CD4-positive, CD25-positive, alpha-beta regulatory T cell (primary cell): ENCODE measurements at regions not wholly inside any gene's neighbourhood (a gene's known extent, or its start where the extent isn't known, plus 50 kb on each side); places are given as distances from the start of the nearest gene placed in this dataset.

Experiments used
- ATAC-seq, 2 donors: fragments of 150-1000 bp; cut with Tn5 transposase; one replicate each; pipeline ENCODE4 v1.10.0; 2021; ENCODE audit warnings: low read depth in 2 of 2, moderate number of reproducible peaks in 2 of 2, moderate library complexity in 1 of 2
- DNase-seq, 3 donors: peaks; one replicate each; pipeline versions ENCODE4 v3.0.0 to v3.0.0-alpha.2; 2012 to 2022; ENCODE audit warnings: mixed read lengths in 1 of 3
- H3K27ac ChIP-seq: one replicate; pipeline ENCODE4 v1.7.0; 2013; ENCODE audit warnings: mild to moderate bottlenecking, low read length; ENCODE audit not compliant: insufficient read depth, poor library complexity, severe bottlenecking
- H3K27me3 ChIP-seq: one replicate; pipeline ENCODE4 v1.7.0; 2013; ENCODE audit warnings: low read length; ENCODE audit not compliant: control insufficient read depth, insufficient read depth
- H3K36me3 ChIP-seq: one replicate; pipeline ENCODE4 v1.7.0; 2013; ENCODE audit warnings: mild to moderate bottlenecking, low read length, moderate library complexity; ENCODE audit not compliant: control insufficient read depth, insufficient read depth
- H3K4me1 ChIP-seq: 2 replicates; pipeline ENCODE4 v1.7.0; 2013; ENCODE audit warnings: mild to moderate bottlenecking, low read length; ENCODE audit not compliant: insufficient read depth, control insufficient read depth, poor library complexity, severe bottlenecking
- H3K4me3 ChIP-seq: one replicate; pipeline ENCODE4 v1.7.0; 2013; ENCODE audit warnings: low read depth, mild to moderate bottlenecking, low read length, moderate library complexity
- H3K9me3 ChIP-seq, 2 experiments: 1 replicate in 1 of 2; 2 replicates in 1 of 2; pipeline ENCODE4 v1.7.0; 2013; ENCODE audit warnings: low read length in 2 of 2, mild to moderate bottlenecking in 1 of 2, moderate library complexity in 1 of 2; ENCODE audit not compliant: control insufficient read depth in 2 of 2
- H3K27ac Mint-ChIP-seq, 3 donors: one replicate each; pipeline ENCODE4 v1.8.0; 2020 to 2022; ENCODE audit warnings: mild to moderate bottlenecking in 3 of 3, mixed read lengths in 3 of 3, moderate library complexity in 2 of 3
- H3K27me3 Mint-ChIP-seq: one replicate; pipeline ENCODE4 v1.8.0; 2022; ENCODE audit warnings: mild to moderate bottlenecking, mixed read lengths
- H3K36me3 Mint-ChIP-seq: one replicate; pipeline ENCODE4 v1.8.0; 2020; ENCODE audit warnings: mixed read lengths
- H3K4me1 Mint-ChIP-seq, 4 donors: one replicate each; pipeline ENCODE4 v1.8.0; 2020 to 2022; ENCODE audit warnings: mixed read lengths in 4 of 4, mild to moderate bottlenecking in 1 of 4
- H3K4me3 Mint-ChIP-seq, 4 donors: one replicate each; pipeline ENCODE4 v1.8.0; 2020 to 2022; ENCODE audit warnings: mild to moderate bottlenecking in 4 of 4, mixed read lengths in 4 of 4, moderate library complexity in 3 of 4
- H3K9me3 Mint-ChIP-seq, 7 donors: one replicate each; pipeline ENCODE4 v1.8.0; 2020 to 2022; ENCODE audit warnings: mixed read lengths in 7 of 7, mild to moderate bottlenecking in 3 of 7, moderate library complexity in 2 of 7

GRCh38 chr6:55992546-55992945, 117.2 kb upstream of the BMP5 start:
- peaks cover 2 to 22% (median 8%) of the 10 kb centered on the region in 7 donors for H3K9me3 Mint-ChIP-seq
- DNase-seq (no peak), ATAC-seq (no peak)
- H3K27me3 Mint-ChIP-seq = no peaks in the 10 kb centered on the region
- Histone ChIP-seq H3K36me3 (no peaks in the 10 kb centered on the region), H3K9me3 (peaks cover 0 to 11% of the 10 kb centered on the region in 2 experiments), H3K27ac (no peak overlapping the region), H3K27me3 (no peaks in the 10 kb centered on the region), H3K4me3 (no peak overlapping the region), H3K4me1 (no peaks in the 10 kb centered on the region)
- H3K27ac Mint-ChIP-seq = no peak overlapping the region
- no peaks in the 10 kb centered on the region for H3K4me1 Mint-ChIP-seq
- H3K4me3 Mint-ChIP-seq = no peak overlapping the region
- no peaks in the 10 kb centered on the region for H3K36me3 Mint-ChIP-seq

DNA sequence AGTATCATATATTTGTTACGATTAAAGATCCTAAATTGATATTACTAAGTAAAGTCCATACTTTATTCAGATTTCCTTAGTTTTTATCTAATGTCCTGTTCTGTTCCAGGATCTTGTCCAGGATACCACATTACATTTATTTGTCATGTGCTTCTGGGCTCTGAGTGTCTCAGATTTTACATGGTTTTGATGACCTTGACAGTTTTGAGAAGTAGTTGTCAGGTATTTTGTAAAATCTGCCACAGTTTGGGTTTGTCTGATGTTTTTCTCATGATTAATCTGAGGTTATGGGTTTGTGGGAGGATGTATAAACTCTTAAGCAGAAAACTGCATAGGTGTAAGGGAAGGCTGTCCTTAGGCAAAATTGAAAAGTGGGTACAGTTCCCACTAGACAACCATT, 109.9 kb upstream of the BMP5 start:
- Mint-ChIP-seq H3K36me3 (no peaks in the 10 kb centered on the region), H3K9me3 (peaks cover 2 to 26% (median 4%) of the 10 kb centered on the region in 7 donors), H3K4me1 (no peaks in the 10 kb centered on the region), H3K4me3 (no peak overlapping the region), H3K27ac (no peak overlapping the region), H3K27me3 (no peaks in the 10 kb centered on the region)
- H3K27ac ChIP-seq = no peak overlapping the region
- H3K9me3 ChIP-seq = no peaks in the 10 kb centered on the region
- ATAC-seq (no peak), DNase-seq (no peak)
- no peaks in the 10 kb centered on the region for H3K27me3 ChIP-seq
- no peak overlapping the region for H3K4me3 ChIP-seq
- no peaks in the 10 kb centered on the region for H3K4me1 ChIP-seq
- no peaks in the 10 kb centered on the region for H3K36me3 ChIP-seq

GRCh38 chr6:55983861-55984260, 108.5 kb upstream of the BMP5 start:
- Mint-ChIP-seq H3K9me3 (peaks cover 0 to 26% (median 4%) of the 10 kb centered on the region in 7 donors), H3K36me3 (no peaks in the 10 kb centered on the region), H3K27ac (no peak overlapping the region), H3K4me1 (no peaks in the 10 kb centered on the region), H3K4me3 (no peak overlapping the region), H3K27me3 (no peaks in the 10 kb centered on the region)
- Histone ChIP-seq H3K27me3 (no peaks in the 10 kb centered on the region), H3K27ac (no peak overlapping the region), H3K4me3 (no peak overlapping the region), H3K36me3 (no peaks in the 10 kb centered on the region), H3K9me3 (no peaks in the 10 kb centered on the region), H3K4me1 (no peaks in the 10 kb centered on the region)
- no peak for DNase-seq
- ATAC-seq = no peak

GRCh38 chr6:55981660-55982059, 106.3 kb upstream of the BMP5 start:
- Mint-ChIP-seq H3K9me3 (peaks cover 0 to 14% (median 4%) of the 10 kb centered on the region in 7 donors), H3K27me3 (no peaks in the 10 kb centered on the region), H3K27ac (no peak overlapping the region), H3K4me3 (no peak overlapping the region), H3K4me1 (no peaks in the 10 kb centered on the region), H3K36me3 (no peaks in the 10 kb centered on the region)
- no peaks in the 10 kb centered on the region for H3K27me3 ChIP-seq
- no peaks in the 10 kb centered on the region for H3K9me3 ChIP-seq
- H3K27ac ChIP-seq = no peak overlapping the region
- no peak overlapping the region for H3K4me3 ChIP-seq
- ATAC-seq = no peak
- DNase-seq = no peak
- no peaks in the 10 kb centered on the region for H3K4me1 ChIP-seq
- H3K36me3 ChIP-seq = no peaks in the 10 kb centered on the region

- Histone ChIP-seq H3K4me1 (no peaks in the 10 kb centered on the region), H3K4me3 (no peak overlapping the region), H3K9me3 (no peaks in the 10 kb centered on the region), H3K36me3 (no peaks in the 10 kb centered on the region), H3K27me3 (no peaks in the 10 kb centered on the region), H3K27ac (no peak overlapping the region)
- no peaks in the 10 kb centered on the region for H3K36me3 Mint-ChIP-seq
- H3K4me1 Mint-ChIP-seq = no peaks in the 10 kb centered on the region
- no peak overlapping the region for H3K4me3 Mint-ChIP-seq
- H3K27ac Mint-ChIP-seq = no peak overlapping the region
- H3K27me3 Mint-ChIP-seq = no peaks in the 10 kb centered on the region
- DNase-seq = no peak
- peaks cover 0 to 11% (median 1%) of the 10 kb centered on the region in 7 donors for H3K9me3 Mint-ChIP-seq
- ATAC-seq = no peak
Measured at GRCh38 chr6:55980627-55981211, 105.3 kb upstream of the BMP5 start.

GRCh38 chr6:55979526-55979925, 104.1 kb upstream of the BMP5 start:
- Mint-ChIP-seq H3K27me3 (no peaks in the 10 kb centered on the region), H3K4me1 (no peaks in the 10 kb centered on the region), H3K4me3 (no peak overlapping the region), H3K27ac (no peak overlapping the region), H3K9me3 (peaks cover 0 to 6% (median 0%) of the 10 kb centered on the region in 7 donors), H3K36me3 (no peaks in the 10 kb centered on the region)
- H3K36me3 ChIP-seq = no peaks in the 10 kb centered on the region
- H3K9me3 ChIP-seq = no peaks in the 10 kb centered on the region
- DNase-seq (no peak), ATAC-seq (no peak)
- H3K27ac ChIP-seq = no peak overlapping the region
- H3K4me3 ChIP-seq = no peak overlapping the region
- no peaks in the 10 kb centered on the region for H3K4me1 ChIP-seq
- H3K27me3 ChIP-seq = no peaks in the 10 kb centered on the region

DNA sequence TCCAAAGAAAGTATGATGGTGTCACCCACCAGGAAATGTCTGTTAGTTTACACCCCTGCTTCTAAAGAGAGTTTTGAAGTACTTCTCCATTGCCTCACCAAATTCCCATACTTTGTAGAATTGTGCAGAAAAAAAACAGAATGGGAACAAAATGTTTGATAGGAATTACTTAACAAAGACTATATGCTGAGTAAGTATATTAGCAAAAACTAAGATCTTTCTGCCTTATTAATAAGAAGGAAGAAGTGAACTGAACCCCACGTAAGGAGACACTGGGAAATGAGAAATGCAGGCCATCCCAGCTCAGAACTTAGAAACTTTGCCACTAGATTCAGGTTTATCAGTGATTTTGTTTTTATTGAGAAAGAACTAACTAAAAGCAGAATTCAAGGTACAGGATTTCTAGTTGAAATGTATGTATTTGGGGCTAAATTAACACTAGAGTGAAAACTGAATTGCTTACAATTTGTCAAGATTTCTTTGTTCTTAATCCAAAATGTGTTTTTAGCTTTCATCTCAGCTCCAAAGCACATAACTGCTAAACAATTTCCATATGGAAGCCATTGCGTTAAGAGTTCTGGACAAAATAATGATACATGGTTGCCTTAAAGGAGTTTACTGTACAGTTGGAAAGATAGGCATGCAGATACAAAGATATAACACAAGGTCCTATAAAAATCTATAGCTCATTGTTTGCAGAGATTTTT, 102.7 kb upstream of the BMP5 start:
- no peaks in the 10 kb centered on the region for H3K36me3 Mint-ChIP-seq
- H3K27ac ChIP-seq = no peak overlapping the region
- H3K27me3 Mint-ChIP-seq = no peaks in the 10 kb centered on the region
- no peak overlapping the region for H3K27ac Mint-ChIP-seq
- no peaks in the 10 kb centered on the region for H3K9me3 ChIP-seq
- no peak for ATAC-seq
- H3K9me3 Mint-ChIP-seq = no peaks in the 10 kb centered on the region
- H3K4me3 Mint-ChIP-seq = no peak overlapping the region
- H3K36me3 ChIP-seq = no peaks in the 10 kb centered on the region
- no peaks in the 10 kb centered on the region for H3K4me1 Mint-ChIP-seq
- H3K4me1 ChIP-seq = no peaks in the 10 kb centered on the region
- no peaks in the 10 kb centered on the region for H3K27me3 ChIP-seq
- H3K4me3 ChIP-seq = no peak overlapping the region
- DNase-seq = no peak

DNA sequence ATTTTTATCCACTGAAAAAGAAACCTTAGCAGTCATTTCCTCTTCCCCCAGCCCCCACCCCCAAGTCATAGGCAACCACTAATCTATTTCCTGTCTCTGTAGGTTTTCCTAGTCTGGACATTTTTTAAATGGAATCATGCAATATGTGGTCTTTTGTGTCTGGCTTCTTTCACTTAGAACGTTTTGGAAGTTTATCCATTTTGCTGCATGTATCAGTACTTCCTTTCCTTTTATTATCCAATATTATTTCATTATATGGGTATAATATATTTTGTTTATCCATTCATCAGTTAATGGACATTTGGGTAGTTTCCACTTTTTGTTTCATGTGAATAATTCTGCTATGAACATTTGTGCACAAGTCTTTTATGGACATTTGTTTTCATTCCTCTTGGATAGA, 99.3 kb upstream of the BMP5 start:
- Mint-ChIP-seq H3K27ac (no peak overlapping the region), H3K36me3 (no peaks in the 10 kb centered on the region), H3K9me3 (peaks cover 0 to 5% (median 1%) of the 10 kb centered on the region in 7 donors), H3K4me1 (no peaks in the 10 kb centered on the region), H3K4me3 (no peak overlapping the region), H3K27me3 (no peaks in the 10 kb centered on the region)
- H3K36me3 ChIP-seq = no peaks in the 10 kb centered on the region
- no peak overlapping the region for H3K27ac ChIP-seq
- H3K27me3 ChIP-seq = no peaks in the 10 kb centered on the region
- H3K9me3 ChIP-seq = no peaks in the 10 kb centered on the region
- H3K4me1 ChIP-seq = no peaks in the 10 kb centered on the region
- ATAC-seq (no peak), DNase-seq (no peak)
- H3K4me3 ChIP-seq = no peak overlapping the region
